NB4 (cell line): ENCODE measurements at regions not wholly inside any gene's neighbourhood (a gene's known extent, or its start where the extent isn't known, plus 50 kb on each side); places are given as distances from the start of the nearest gene placed in this dataset.

Source experiments
- CTCF ChIP-seq: IDR thresholded peaks from one replicate; pipeline ENCODE4 v1.5.1; 2012; ENCODE audit warnings: low read depth, low read length
- MAX ChIP-seq: IDR thresholded peaks from 2 replicates; pipeline ENCODE4 v1.6.1; 2011; ENCODE audit warnings: low read depth, low read length
- POLR2A ChIP-seq: IDR thresholded peaks from 2 replicates; pipeline ENCODE4 v1.6.1; 2011; ENCODE audit warnings: mild to moderate bottlenecking; ENCODE audit not compliant: insufficient read length; ENCODE audit errors: extremely low read depth

- TF ChIP-seq POLR2A (no peak), CTCF (no peak), MAX (no peak)
Observed at GRCh38 chr6:9628819-9629218, 786.1 kb downstream of the TFAP2A start.
